ENCODE measurements at regions not wholly inside any gene's neighbourhood (a gene's known extent, or its start where the extent isn't known, plus 50 kb on each side); places are given as distances from the start of the nearest gene placed in this dataset.
"Not testable (repeated sequence)": the region's sequence is repeated elsewhere in the genome, so short reads cannot be mapped to it uniquely, and the experiment has no call there.

DNA sequence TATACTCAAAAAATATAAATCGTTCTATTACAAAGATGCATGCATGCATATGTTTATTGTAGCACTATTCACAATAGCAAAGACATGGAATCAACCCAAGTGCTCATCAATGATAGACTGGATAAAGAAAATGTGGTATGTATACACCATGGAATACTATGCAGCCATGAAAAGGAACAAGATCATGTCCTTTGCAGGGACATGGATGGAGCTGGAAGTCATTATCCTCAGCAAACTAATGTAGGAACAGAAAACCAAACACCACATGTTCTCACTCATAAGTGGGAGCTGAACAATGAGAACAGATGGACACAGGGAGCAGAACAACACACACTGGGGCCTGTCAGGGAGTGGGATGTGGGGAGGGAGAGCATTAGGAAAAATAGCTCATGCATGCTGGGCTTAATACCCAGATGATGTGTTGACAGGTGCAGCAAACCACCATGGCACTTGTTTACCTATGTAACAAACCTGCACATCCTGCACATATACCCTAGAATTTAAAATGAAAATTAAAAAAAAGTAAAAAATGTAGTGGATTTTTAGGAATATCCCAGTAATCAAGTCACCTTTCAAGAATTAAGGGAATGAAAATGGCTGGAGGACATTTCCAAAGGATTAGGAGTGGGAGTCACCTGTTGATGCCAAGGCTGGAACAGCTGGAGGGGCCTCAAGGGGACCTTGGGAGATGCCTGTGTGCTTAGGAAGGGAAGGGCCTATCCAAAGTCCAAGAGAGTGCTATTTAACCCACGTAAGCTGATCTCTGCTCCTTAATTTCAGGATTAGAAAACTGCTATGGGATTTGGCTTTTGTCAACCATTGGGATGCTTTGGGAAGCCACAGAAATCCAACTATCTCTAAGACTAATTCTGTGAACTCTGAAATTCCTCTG lies 156.9 kb upstream of the FAM20A start:
- not testable (repeated sequence) for ATAC-seq, DNase-seq
- intact Hi-C loops (cut with micrococcal nuclease): loop anchor here (10.0 kb wide), 1 partner anchor 223 kb away; no protein-coding TSS in a partner anchor

DNA sequence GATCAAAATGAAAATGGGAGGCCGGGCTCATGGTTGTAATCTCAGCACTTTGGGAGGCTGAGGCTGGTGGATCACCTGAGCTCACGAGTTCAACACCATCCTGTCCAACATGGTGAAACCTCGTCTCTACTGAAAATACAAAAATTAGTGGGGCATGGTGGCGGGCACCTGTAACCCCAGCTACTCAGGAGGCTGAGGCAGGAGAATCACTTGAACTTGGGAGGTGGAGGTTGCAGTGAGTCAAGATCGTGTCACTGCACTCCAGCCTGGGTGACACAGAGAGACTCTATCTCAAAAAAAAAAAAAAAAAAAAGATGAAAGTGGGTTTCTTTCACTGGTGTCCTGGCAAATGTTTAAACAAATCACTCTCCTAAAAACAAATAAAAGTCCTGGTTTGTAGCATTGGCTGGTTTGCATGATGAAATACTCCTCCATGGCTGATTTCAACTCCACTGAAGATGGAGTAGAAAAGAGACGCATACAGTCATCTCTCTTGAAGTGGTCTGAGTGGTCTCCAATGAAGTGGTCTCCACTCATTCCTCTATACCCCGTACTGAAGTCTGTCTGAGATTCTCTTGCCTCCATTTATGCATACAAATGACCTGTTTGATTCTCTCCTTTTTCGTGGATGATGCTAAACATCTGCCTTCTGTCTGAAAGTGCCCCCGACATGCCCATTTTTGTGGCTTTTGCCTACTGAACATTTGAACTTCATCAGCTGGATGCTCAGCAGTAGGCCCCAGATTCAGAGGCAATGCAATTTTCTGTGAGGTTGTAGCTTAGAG lies 153.0 kb upstream of the FAM20A start:
- ATAC-seq (no peak), DNase-seq (no peak)
- intact Hi-C loops (cut with micrococcal nuclease): loop anchor here (10.0 kb wide), 1 partner anchor 219 kb away; no protein-coding TSS in a partner anchor

DNA sequence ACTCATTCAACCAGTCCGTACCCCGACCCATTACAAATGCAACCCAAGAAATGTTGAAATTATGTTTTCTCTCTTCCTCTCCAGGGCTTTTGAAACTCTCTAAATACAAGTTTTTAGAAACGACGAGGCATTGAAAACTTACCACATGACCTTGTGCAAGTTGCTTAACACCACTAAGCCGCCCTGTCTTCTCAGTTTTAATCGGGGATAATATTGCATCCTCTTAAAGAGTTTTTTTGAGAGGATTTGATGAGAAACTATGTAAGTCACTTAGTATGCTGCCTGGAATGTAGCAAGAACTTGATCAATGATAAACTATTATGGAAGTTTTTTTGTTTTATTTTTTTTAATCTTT lies 149.0 kb upstream of the FAM20A start:
- intact Hi-C loops (cut with micrococcal nuclease): loop anchor here (10.0 kb wide), 1 partner anchor 215 kb away; no protein-coding TSS in a partner anchor

DNA sequence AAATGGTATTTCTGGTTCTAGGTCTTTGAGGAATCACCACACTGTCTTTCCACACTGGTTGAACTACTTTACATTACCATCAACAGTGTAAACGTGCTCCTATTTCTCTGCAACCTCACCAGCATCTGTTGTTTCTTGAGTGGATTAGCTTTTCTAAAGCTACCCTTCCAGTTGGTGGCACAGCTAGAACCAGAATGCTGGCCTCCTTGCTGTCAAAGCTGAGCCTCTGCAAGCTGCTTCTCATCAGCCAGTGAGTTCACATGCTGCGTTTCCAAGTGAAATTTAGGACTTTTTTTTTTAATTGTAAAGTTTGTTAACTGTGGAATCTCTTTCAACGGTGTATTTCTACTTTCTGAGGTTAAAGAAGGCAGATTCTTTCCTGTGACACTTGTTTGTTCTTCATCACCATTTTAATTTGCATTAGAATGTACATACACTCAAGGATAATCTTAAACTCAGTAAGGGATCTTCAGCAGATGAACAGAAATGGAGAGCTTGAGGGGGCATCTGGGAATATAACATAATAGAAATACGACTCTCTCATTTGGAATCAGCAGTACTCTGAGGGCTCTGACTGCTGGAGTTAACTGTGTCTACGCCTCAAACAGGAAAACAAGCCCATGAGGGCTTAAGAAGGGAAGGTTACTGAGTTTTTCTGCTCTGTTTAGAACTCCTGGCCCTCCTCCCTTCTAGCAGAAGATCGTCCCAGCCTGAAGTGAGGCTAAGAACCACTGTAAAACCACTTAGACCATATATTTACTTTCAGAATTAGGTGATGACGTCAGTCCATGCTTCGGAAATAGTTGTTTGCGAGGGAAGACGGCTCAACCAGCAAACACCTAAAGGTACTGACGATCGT lies 148.4 kb upstream of the FAM20A start:
- no peak for DNase-seq
- intact Hi-C loops (cut with micrococcal nuclease): loop anchor here (10.0 kb wide), 1 partner anchor 215 kb away; no protein-coding TSS in a partner anchor
- ATAC-seq: no peak

More for the DNA sequence above, 149.0 kb upstream of the FAM20A start:
- DNase-seq: no peak
- no peak for ATAC-seq

DNA sequence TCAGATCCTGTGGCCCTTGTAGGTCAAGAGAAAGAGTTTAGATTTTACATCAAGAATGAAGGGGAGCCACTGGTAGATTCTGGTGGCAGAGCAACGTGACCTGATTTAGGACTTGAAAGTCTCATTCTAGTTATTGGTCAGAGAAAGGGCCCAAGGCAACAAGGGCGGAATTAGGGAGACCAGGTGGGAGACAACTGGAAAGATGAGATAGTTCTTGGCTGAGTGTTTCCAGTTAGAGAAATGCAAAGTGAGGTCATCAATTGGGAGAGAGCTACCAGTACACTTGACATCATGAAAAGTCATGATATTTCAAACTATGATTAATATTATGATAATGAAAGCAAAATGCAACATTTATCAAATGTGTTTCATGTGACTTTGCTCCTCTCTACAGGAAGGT lies 147.2 kb upstream of the FAM20A start:
- ATAC-seq (no peak), DNase-seq (no peak)
- intact Hi-C loops (cut with micrococcal nuclease): no loop called here

DNA sequence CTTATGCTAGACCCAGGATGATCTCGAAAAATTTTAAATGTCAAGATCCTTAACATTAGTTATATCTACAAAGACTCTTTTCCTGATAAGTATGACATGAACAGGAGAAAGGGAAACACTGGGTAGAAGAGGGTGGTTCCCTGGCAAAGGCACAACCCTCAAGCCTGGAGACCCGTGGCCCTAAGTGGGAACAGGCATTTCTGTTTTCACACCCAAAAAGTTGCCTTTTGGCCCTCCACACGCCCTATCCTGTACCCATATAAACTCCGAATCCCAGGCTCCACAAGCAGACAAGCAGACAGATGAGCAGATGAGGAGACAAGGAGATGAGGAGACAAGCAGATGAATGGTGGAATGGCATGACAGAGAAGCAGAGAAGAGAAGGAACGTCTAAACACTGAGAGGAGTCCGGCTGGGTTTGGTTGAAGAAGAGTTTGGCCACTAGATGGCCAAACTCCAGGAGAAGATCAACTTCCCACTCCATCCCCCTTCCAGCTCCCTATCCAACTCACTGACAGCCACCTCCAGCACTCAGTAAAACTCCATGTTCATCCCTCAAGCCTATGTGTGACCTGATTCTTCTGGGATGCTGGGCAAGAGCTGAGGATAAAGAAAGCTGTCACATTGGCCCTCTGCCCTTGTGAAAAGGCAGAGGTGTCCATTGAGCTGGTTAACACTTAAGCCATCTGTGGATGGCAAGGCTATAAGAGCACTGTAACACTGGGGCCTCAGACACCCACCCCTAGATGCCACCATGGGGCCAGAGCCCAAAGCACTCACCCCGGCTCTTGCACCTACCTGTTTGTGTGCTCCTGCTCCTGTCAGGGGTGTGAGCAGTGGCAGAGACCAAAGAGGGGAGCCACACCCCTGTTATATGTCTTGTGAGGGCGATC lies 139.6 kb upstream of the FAM20A start:
- ATAC-seq: no peak
- DNase-seq: no peak
- intact Hi-C loops (cut with micrococcal nuclease): no loop called here

DNA sequence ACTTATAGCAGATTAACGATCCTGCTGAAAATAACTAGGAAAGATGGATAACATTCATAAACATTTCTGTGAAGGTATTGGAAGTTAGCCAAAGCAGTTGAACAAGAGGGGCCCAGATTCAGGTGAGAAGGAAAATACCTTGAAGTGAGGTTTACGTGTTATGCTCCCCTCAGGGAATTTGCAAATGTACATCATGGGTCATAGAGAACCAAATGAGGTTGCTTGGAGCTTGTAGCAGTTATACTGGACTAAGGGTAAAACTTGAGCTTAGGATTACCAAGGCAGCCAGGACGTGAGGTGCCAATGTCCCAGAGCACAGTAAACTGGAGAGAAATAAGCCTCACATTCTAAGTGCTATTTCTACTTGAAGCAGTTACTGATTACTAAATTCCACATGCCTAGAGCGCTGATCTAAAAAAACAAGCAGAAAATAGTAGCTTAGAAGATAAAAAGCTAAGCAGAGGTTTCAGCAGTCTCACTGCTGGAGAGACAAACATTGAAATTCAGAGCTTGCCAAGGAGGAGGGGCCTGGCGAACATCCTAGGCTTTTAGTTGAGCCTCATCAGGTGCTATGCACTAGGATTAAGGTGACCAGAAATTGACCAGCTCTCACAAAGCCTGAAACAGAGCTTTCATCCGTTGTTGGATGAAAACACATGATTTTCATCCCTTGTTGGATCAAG lies 136.7 kb upstream of the FAM20A start:
- DNase-seq (no peak), ATAC-seq (peak; percentile 7)
- intact Hi-C loops (cut with micrococcal nuclease): no loop called here

DNA sequence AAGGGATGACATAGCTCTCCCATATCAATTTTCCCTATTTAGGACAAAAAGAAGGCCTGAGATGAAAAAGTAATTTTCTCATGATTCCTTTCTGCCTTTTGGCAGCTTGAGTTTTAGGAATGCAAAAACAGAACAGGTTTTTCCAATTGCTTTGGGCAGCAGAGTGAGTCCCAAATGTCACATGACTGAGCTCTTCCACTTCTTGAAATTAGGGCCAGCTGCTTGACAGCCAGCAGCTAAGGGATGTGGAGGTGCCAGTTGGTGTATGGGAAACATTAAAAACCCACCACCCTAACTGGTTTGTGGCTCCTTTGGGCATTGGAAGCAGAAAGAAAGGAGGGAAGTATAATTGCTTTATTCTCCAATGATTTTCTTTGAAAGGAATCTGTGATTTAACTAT lies 133.8 kb upstream of the FAM20A start:
- ATAC-seq (no peak), DNase-seq (no peak)
- intact Hi-C loops (cut with micrococcal nuclease): no loop called here

DNA sequence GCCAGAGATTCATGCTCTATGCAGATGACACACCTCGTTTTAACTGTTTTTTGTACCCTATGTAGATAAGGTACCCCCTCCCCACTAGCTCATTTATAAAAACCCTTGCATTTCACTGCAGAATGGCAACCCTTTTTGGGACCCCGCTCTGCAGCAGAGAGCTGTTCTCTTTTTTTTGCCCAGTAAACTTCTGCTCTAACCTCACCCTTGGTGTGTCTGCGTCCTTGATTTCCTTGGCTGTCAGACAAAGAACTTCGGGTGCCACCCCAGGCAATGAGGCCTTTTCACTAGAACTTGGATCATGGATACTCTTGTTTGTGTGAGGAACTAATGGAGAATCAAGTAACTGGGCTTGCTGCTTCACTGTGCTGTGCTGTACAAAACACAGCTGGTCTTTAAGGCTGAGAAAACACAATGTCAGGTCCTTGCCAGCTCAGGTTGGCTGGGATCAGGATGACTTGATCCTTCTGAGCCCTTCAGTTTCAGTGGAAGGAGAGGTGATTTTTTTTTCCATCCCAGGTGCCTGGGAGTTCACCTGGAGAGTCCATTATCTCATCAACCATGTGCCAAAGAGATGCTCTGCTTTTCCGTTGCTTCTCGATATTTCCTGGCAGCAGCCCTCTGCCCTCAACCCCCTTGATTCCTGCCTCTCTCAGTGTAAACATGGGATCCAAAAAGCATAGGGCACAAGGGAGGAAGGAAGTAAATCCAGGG lies 133.2 kb upstream of the FAM20A start:
- DNase-seq (no peak), ATAC-seq (peak; percentile 29)
- intact Hi-C loops (cut with micrococcal nuclease): no loop called here

DNA sequence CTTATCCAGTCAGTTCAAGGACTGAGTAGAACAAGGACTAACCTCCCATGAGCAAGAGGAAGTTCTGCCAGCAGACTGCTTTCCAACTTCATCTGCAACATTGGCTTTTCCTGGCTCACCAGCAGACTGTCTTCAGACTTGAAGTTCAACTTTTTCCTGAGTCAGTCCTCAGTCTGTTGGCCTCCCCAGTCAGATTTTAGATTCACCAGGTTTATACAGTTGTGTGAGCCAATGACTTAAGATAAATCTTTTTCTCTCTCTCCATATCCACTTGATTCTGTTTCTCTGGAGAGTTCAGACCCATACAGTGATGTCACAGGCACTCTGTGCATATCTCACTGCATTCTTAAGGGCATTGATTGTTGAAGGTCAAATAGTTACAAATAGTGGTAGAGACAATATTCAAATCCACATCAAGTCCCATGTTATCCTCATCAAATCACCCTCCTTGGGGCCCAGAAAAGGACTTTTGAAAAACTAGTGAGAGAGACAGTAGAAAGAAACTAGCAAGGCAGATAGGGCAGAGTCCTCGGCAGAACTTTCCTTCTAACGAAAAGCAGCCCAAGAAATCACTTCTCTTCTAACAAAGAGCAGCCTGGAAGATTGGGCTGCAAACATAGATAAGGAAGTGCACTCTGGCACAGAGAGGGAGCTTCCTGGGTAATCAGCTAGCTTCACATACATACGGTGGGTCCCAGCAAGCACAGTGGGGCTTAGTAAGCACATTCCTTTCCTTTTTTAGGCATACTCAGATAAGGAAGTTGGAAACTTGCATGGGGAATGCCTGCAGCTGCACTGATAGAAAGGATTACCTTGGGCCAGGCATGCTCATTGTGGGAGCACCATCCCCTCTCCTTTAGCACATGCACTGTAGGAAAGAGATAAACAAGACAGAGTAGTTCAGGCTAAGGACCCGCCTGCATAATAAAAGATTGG lies 132.3 kb upstream of the FAM20A start:
- intact Hi-C loops (cut with micrococcal nuclease): no loop called here
- DNase-seq (no peak), ATAC-seq (peak; percentile 83)

DNA sequence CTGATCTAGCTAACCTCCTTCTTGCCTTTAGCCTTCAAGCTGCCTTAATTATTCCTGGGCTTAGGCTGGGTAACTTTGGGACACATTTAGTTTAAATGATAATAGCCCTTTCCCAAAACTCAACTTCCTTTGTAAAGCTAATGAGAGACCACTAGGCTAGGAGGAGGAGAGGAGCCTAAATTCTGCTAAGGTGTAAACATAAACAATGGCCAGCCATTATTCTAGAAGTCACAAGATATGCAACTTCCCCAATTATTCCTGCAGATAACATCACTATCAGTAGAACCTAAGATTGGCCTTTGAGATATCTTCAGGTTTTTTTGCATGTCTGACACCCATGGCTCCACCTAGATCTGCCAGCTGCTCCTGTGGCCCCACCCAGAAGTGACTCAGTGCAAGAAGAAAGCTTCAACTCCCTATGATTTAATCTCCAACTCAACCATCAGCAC lies 131.2 kb upstream of the FAM20A start:
- ATAC-seq (no peak), DNase-seq (no peak)
- intact Hi-C loops (cut with micrococcal nuclease): no loop called here

DNA sequence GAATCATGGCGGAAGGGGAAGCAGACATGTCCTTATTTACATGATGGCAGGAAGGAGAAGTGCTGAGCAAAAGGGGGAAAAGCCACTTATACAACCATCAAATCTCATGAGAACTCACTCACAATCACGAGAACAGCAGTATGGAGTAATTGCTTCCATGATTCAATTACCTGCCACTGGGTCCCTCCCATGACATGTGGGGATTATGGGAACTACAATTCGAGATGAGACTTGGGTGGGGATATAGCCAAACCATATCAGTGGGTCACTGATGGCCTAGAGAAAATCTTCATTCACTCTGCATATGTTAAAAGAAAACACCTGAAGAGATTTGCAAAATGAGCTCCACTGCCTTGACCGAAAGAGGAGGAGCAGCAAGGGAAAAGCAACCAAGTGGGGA lies 130.3 kb upstream of the FAM20A start:
- ATAC-seq (no peak), DNase-seq (no peak)
- intact Hi-C loops (cut with micrococcal nuclease): no loop called here

DNA sequence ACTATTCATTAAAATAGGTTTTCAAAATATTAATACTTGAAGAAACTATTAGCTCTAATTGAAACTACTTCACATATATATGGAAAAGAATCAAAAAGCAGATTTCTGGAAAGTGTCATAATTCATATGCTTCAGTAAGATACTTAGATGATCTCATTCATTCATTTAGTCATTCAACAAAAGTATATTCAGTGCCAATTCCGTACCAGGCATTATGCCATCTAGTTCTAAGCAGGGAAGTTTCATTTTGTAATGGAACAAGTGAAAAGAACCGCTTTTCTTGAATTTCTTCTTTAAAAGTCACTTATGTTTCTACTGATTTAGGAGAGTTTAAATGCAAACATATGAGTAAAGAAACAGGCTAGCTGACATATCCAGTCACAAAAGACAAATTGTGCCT lies 118.3 kb upstream of the FAM20A start:
- DNase-seq (no peak), ATAC-seq (no peak)
- intact Hi-C loops (cut with micrococcal nuclease): no loop called here

DNA sequence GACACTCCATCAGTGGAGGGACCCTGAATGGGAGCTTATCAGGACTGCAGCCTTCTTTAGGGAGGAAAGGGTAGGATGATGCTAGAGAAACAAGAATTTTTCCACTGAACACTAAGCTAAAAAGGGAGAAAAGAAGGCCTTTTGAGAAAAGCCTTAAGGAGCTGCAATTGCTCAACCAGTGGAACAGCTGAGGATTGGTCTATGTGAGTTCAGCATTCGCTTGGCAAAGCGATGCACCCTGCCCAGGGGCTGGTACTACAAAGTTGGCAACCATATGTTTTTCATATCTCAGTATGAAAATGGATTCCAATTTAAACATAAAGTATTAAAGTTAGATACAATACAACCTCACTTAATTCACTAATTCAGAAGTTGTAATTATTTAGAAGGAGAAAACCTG lies 117.8 kb upstream of the FAM20A start:
- DNase-seq: no peak
- ATAC-seq: no peak
- intact Hi-C loops (cut with micrococcal nuclease): no loop called here

DNA sequence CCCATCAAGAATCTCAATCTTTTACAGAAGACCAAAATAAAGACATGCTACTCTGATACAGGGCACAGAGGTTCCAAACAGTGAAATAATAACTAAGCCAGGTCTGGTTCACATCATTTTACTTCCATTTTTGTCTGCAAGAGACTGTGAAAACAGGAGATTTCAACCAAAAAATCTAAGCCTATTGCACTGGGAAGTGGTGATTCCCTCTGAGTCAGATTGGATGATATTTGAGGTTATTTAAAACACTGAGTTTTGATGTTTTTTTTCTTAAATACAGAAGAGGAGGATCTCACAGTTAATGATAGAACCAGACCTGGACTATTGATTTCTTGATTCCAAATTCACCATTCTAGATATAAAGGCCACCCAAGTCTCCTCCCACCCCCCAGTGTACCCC lies 117.3 kb upstream of the FAM20A start:
- no peak for ATAC-seq
- intact Hi-C loops (cut with micrococcal nuclease): no loop called here
- no peak for DNase-seq

DNA sequence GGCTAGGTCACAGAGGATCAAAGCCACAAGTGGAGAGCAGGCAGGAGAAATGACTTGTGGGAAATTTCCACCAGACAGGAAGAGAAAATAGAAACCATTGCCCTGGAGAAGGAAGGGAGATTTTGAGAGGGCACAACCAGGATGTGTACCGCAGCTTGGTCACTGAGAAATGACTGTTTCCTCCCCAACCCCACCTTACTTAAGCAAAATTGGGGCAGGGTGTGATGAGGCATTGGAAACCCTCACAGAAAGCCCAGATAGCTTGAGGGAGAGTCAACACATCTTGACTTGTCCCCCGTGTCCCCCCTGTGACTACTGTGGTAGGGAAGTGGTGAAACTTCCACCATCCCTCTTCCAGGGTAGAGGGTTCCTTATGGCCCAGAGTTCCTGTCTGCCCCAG lies 113.5 kb upstream of the FAM20A start:
- intact Hi-C loops (cut with micrococcal nuclease): no loop called here
- DNase-seq (no peak), ATAC-seq (no peak)
